ENCODE measurements at regions not wholly inside any gene's neighbourhood (a gene's known extent, or its start where the extent isn't known, plus 50 kb on each side); places are given as distances from the start of the nearest gene placed in this dataset.

- H3K4me1 Mint-ChIP-seq: peaks cover 16% of the 10 kb centered on the region
- Histone ChIP-seq H2AFZ (ENCODE audit: insufficient read depth, low read depth, low read length, poor library complexity, severe bottlenecking) (no peak overlapping the region), H3K9ac (ENCODE audit: low read length) (no peak overlapping the region), H3K9me3 (ENCODE audit: control extremely low read depth in 1 of 3, control insufficient read depth in 2 of 3, insufficient read depth in 1 of 3, low read length in 2 of 3) (peaks cover 0 to 3% (median 2%) of the 10 kb centered on the region in 3 donors), H3K4me1 (ENCODE audit: control insufficient read depth in 2 of 2, insufficient read depth in 2 of 2, low read length in 2 of 2) (peaks cover 6 to 11% of the 10 kb centered on the region in 2 donors), H3K4me3 (ENCODE audit: control extremely low read depth in 1 of 5, extremely low read depth in 1 of 5, insufficient read depth in 1 of 5, low read depth in 2 of 5, low read length in 4 of 5) (no peak overlapping the region), H3K27ac (ENCODE audit: low read length in 2 of 2) (no peak overlapping the region), H3K36me3 (replicated peaks in 1 of 2; ENCODE audit: control extremely low read depth in 1 of 2, control insufficient read depth in 1 of 2, extremely low read depth in 1 of 2, insufficient read depth in 2 of 2, low read length in 1 of 2) (no peaks in the 10 kb centered on the region), H3K4me2 (replicated peaks; ENCODE audit: low read depth, low read length, poor library complexity, severe bottlenecking) (peak overlapping the region; percentile 9), H3K79me2 (ENCODE audit: control insufficient read depth, insufficient read depth, low read length) (no peaks in the 10 kb centered on the region), H3K27me3 (replicated peaks in 1 of 4; ENCODE audit: control extremely low read depth in 1 of 4, control insufficient read depth in 3 of 4, insufficient read depth in 4 of 4, low read length in 3 of 4) (peaks cover 0 to 7% (median 5%) of the 10 kb centered on the region in 4 experiments), H4K20me1 (ENCODE audit: control insufficient read depth, insufficient read depth, low read length, poor library complexity, severe bottlenecking) (no peaks in the 10 kb centered on the region)
- H3K27ac Mint-ChIP-seq: no peak overlapping the region
- intact Hi-C loops (cut with micrococcal nuclease): no loop called here
- no peak for DNase-seq
- peaks cover 49% of the 10 kb centered on the region for H3K27me3 Mint-ChIP-seq
- peaks cover 5% of the 10 kb centered on the region for H3K9me3 Mint-ChIP-seq (ENCODE audit: insufficient read depth)
- 33% methylated on average over 1 of the region's 1 CpG for WGBS (ENCODE audit: insufficient coverage)
- peak overlapping the region; percentile 24 for H3K4me3 Mint-ChIP-seq
- ChIA-PET CTCF (no interaction called here), POLR2A (no interaction called here)
- no peak for ATAC-seq (ENCODE audit: low read depth)
- no peak for TF ChIP-seq EZH2 (IDR thresholded peaks at IDR 0.05; ENCODE audit: borderline replicate concordance, insufficient read depth, low read depth, low read length, poor library complexity, severe bottlenecking)
- TF ChIP-seq, protein P1, sequence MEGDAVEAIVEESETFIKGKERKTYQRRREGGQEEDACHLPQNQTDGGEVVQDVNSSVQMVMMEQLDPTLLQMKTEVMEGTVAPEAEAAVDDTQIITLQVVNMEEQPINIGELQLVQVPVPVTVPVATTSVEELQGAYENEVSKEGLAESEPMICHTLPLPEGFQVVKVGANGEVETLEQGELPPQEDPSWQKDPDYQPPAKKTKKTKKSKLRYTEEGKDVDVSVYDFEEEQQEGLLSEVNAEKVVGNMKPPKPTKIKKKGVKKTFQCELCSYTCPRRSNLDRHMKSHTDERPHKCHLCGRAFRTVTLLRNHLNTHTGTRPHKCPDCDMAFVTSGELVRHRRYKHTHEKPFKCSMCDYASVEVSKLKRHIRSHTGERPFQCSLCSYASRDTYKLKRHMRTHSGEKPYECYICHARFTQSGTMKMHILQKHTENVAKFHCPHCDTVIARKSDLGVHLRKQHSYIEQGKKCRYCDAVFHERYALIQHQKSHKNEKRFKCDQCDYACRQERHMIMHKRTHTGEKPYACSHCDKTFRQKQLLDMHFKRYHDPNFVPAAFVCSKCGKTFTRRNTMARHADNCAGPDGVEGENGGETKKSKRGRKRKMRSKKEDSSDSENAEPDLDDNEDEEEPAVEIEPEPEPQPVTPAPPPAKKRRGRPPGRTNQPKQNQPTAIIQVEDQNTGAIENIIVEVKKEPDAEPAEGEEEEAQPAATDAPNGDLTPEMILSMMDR (IDR thresholded peaks at IDR 0.05): no peak
These were observed 175.8 kb upstream of the CCDC150 start for GRCh38 chr2:196463706-196464105.

- H3K9ac ChIP-seq (ENCODE audit: low read length): no peak overlapping the region
- Mint-ChIP-seq H3K27me3 (peaks cover 48% of the 10 kb centered on the region), H3K4me1 (peaks cover 12% of the 10 kb centered on the region), H3K27ac (no peak overlapping the region), H3K9me3 (ENCODE audit: insufficient read depth) (peaks cover 5% of the 10 kb centered on the region), H3K4me3 (no peak overlapping the region)
- H3K27me3 ChIP-seq (replicated peaks in 1 of 4; ENCODE audit: control extremely low read depth in 1 of 4, control insufficient read depth in 3 of 4, insufficient read depth in 4 of 4, low read length in 3 of 4): peaks cover 0 to 9% (median 4%) of the 10 kb centered on the region in 4 experiments
- no CpG with 5 or more reads among the region's 2 CpGs for WGBS (ENCODE audit: insufficient coverage)
- no peaks in the 10 kb centered on the region for H4K20me1 ChIP-seq (ENCODE audit: control insufficient read depth, insufficient read depth, low read length, poor library complexity, severe bottlenecking)
- no peaks in the 10 kb centered on the region for H3K79me2 ChIP-seq (ENCODE audit: control insufficient read depth, insufficient read depth, low read length)
- ChIA-PET CTCF (interaction anchor here (1.0 kb wide), 1 partner anchor 11 kb away, joined by 3 read pairs; no protein-coding TSS in a partner anchor), POLR2A (no interaction called here)
- DNase-seq (no peak), ATAC-seq (ENCODE audit: low read depth) (no peak)
- no peaks in the 10 kb centered on the region for H3K36me3 ChIP-seq (replicated peaks in 1 of 2; ENCODE audit: control extremely low read depth in 1 of 2, control insufficient read depth in 1 of 2, extremely low read depth in 1 of 2, insufficient read depth in 2 of 2, low read length in 1 of 2)
- no peak overlapping the region for H2AFZ ChIP-seq (ENCODE audit: insufficient read depth, low read depth, low read length, poor library complexity, severe bottlenecking)
- no peak overlapping the region for H3K4me3 ChIP-seq (ENCODE audit: control extremely low read depth in 1 of 5, extremely low read depth in 1 of 5, insufficient read depth in 1 of 5, low read depth in 2 of 5, low read length in 4 of 5)
- H3K4me1 ChIP-seq (ENCODE audit: control insufficient read depth in 2 of 2, insufficient read depth in 2 of 2, low read length in 2 of 2): peaks cover 5 to 9% of the 10 kb centered on the region in 2 donors
- TF ChIP-seq, protein P1 (IDR thresholded peaks at IDR 0.05): no peak
- no peak for TF ChIP-seq EZH2 (IDR thresholded peaks at IDR 0.05; ENCODE audit: borderline replicate concordance, insufficient read depth, low read depth, low read length, poor library complexity, severe bottlenecking)
- no peak overlapping the region for H3K4me2 ChIP-seq (replicated peaks; ENCODE audit: low read depth, low read length, poor library complexity, severe bottlenecking)
- H3K27ac ChIP-seq (ENCODE audit: low read length in 2 of 2): no peak overlapping the region
- peaks cover 0 to 3% (median 2%) of the 10 kb centered on the region in 3 donors for H3K9me3 ChIP-seq (ENCODE audit: control extremely low read depth in 1 of 3, control insufficient read depth in 2 of 3, insufficient read depth in 1 of 3, low read length in 2 of 3)
- intact Hi-C loops (cut with micrococcal nuclease): no loop called here
These were observed 175.2 kb upstream of the CCDC150 start for GRCh38 chr2:196464311-196464710.
